ENCODE measurements at regions not wholly inside any gene's neighbourhood (a gene's known extent, or its start where the extent isn't known, plus 50 kb on each side); places are given as distances from the start of the nearest gene placed in this dataset.

GRCh38 chr12:75783093-75783877 lies 248.3 kb downstream of the PHLDA1 start:
- TF ChIP-seq POLR2AphosphoS5 (IDR thresholded peaks at IDR 0.05; ENCODE audit: low read depth, low read length) (no peak), MAX (IDR thresholded peaks at IDR 0.05; ENCODE audit: low read depth) (no peak)
